ENCODE measurements at regions not wholly inside any gene's neighbourhood (a gene's known extent, or its start where the extent isn't known, plus 50 kb on each side); places are given as distances from the start of the nearest gene placed in this dataset.

DNA sequence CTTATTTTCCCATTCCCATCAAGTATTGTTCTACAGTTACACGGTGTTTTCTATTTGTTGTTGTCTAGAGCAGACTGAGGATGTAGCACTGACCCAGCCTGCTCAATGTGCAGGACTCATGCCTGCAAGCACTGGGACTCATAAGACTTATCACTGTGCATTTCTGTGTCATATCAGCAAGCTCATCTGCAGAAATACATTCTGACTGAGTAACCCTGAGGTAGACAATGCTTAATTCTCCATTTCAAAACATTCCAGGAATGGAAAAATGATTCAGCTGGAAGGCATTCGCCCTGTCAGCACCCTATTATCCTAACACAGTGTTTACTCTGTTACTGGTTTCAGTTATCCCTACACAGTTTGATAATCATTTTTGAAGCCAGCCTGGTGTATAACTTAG lies 2506.4 kb downstream of the PCDH9 start:
- no peak overlapping the region for H3K4me3 ChIP-seq (ENCODE audit: low read length)
- H2AFZ ChIP-seq (ENCODE audit: low read length) = no peak overlapping the region
- no peaks in the 10 kb centered on the region for H3F3A ChIP-seq (ENCODE audit: insufficient read depth, low read length)
- H3K79me2 ChIP-seq (ENCODE audit: low read length) = no peaks in the 10 kb centered on the region
- no peaks in the 10 kb centered on the region for H3K27me3 ChIP-seq (replicated peaks; ENCODE audit: insufficient read depth, low read length)
- no peaks in the 10 kb centered on the region for H3K9me3 ChIP-seq (replicated peaks; ENCODE audit: insufficient read depth, low read length)
- H3K27ac ChIP-seq (ENCODE audit: low read length) = no peak overlapping the region
- DNase-seq = no peak
- H3K36me3 ChIP-seq (replicated peaks; ENCODE audit: insufficient read depth, low read length) = no peaks in the 10 kb centered on the region
- no peak overlapping the region for H3K4me2 ChIP-seq (ENCODE audit: low read depth, low read length)
- H3K9ac ChIP-seq (ENCODE audit: low read length) = no peak overlapping the region
- no peaks in the 10 kb centered on the region for H3K4me1 ChIP-seq (ENCODE audit: low read length)
- H3K9me2 ChIP-seq (replicated peaks; ENCODE audit: insufficient read depth, low read length) = no peaks in the 10 kb centered on the region
- H4K20me1 ChIP-seq (ENCODE audit: insufficient read depth, low read length) = no peaks in the 10 kb centered on the region
- TF ChIP-seq EZH2 (optimal IDR thresholded peaks at IDR 0.05; ENCODE audit: low read depth, low read length) = no peak
- TF ChIP-seq CTCF (IDR thresholded peaks at IDR 0.05; ENCODE audit: low read length) = no peak
- no peak for TF ChIP-seq EZH2phosphoT487 (IDR thresholded peaks at IDR 0.05; ENCODE audit: low read length)

DNA sequence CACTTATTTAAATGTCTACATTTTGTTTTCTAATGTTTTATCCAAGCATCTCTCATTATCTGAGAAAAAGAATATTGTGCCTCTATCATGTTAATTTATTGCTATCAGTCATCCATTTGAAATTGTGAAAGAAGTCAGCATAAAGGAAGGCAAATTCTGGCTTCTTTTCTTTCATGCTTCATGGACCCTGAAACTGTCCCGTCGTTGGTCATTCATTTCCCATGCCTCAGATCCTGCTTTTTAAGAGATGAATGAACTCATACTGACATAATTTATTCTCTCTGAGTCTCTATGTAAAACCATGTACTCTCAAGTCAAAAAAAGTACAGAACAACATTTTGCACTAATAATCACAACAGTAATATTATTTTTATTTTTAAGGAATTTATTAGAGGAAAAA lies 2512.0 kb downstream of the PCDH9 start:
- DNase-seq = no peak
- no peak overlapping the region for H3K4me2 ChIP-seq (ENCODE audit: low read depth, low read length)

DNA sequence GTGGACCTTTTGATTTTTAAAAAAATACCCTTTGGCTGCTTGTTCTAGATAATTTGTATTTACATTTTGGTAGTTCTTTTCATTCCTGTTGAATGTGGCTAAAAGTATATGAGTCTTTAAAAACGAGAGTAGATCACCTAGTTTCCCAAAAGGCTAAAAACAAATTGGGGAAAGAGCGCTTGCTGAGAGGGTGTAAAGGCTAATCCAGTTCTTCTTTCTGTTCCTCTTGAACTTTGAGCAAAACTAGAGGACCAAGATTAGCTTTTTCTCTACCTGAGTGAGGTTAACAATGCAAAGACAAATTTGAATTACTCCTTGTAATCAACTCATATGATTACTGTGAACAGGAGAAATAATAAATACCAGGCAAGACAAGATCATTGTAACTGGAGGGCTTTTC lies 2513.2 kb downstream of the PCDH9 start:
- Histone ChIP-seq H3F3A (ENCODE audit: insufficient read depth, low read length) (no peaks in the 10 kb centered on the region), H4K20me1 (ENCODE audit: insufficient read depth, low read length) (no peaks in the 10 kb centered on the region), H3K4me1 (ENCODE audit: low read length) (no peaks in the 10 kb centered on the region), H3K9ac (ENCODE audit: low read length) (no peak overlapping the region), H3K27ac (ENCODE audit: low read length) (no peak overlapping the region), H3K9me3 (replicated peaks; ENCODE audit: insufficient read depth, low read length) (no peaks in the 10 kb centered on the region), H3K4me2 (ENCODE audit: low read depth, low read length) (no peak overlapping the region), H3K27me3 (replicated peaks; ENCODE audit: insufficient read depth, low read length) (no peaks in the 10 kb centered on the region), H3K36me3 (replicated peaks; ENCODE audit: insufficient read depth, low read length) (no peaks in the 10 kb centered on the region), H2AFZ (ENCODE audit: low read length) (no peak overlapping the region), H3K9me2 (replicated peaks; ENCODE audit: insufficient read depth, low read length) (no peaks in the 10 kb centered on the region), H3K79me2 (ENCODE audit: low read length) (no peaks in the 10 kb centered on the region), H3K4me3 (ENCODE audit: low read length) (no peak overlapping the region)
- TF ChIP-seq EZH2 (optimal IDR thresholded peaks at IDR 0.05; ENCODE audit: low read depth, low read length) = no peak
- TF ChIP-seq EZH2phosphoT487 (IDR thresholded peaks at IDR 0.05; ENCODE audit: low read length) = no peak
- no peak for TF ChIP-seq CTCF (IDR thresholded peaks at IDR 0.05; ENCODE audit: low read length)
- no peak for DNase-seq

More for the DNA sequence above, 2512.0 kb downstream of the PCDH9 start:
- Histone ChIP-seq H3K4me3 (ENCODE audit: low read length) (no peak overlapping the region), H3F3A (ENCODE audit: insufficient read depth, low read length) (no peaks in the 10 kb centered on the region), H3K27me3 (replicated peaks; ENCODE audit: insufficient read depth, low read length) (no peaks in the 10 kb centered on the region), H3K4me1 (ENCODE audit: low read length) (no peaks in the 10 kb centered on the region), H3K27ac (ENCODE audit: low read length) (no peak overlapping the region), H2AFZ (ENCODE audit: low read length) (no peak overlapping the region), H3K36me3 (replicated peaks; ENCODE audit: insufficient read depth, low read length) (no peaks in the 10 kb centered on the region), H3K79me2 (ENCODE audit: low read length) (no peaks in the 10 kb centered on the region), H4K20me1 (ENCODE audit: insufficient read depth, low read length) (no peaks in the 10 kb centered on the region), H3K9me3 (replicated peaks; ENCODE audit: insufficient read depth, low read length) (no peaks in the 10 kb centered on the region), H3K9me2 (replicated peaks; ENCODE audit: insufficient read depth, low read length) (no peaks in the 10 kb centered on the region), H3K9ac (ENCODE audit: low read length) (no peak overlapping the region)
- TF ChIP-seq CTCF (IDR thresholded peaks at IDR 0.05; ENCODE audit: low read length) (no peak), EZH2 (optimal IDR thresholded peaks at IDR 0.05; ENCODE audit: low read depth, low read length) (no peak), EZH2phosphoT487 (IDR thresholded peaks at IDR 0.05; ENCODE audit: low read length) (no peak)

Measured in MM.1S (cell line).